Tibial artery (tissue), 4 donors: ENCODE measurements at regions not wholly inside any gene's neighbourhood (a gene's known extent, or its start where the extent isn't known, plus 50 kb on each side); places are given as distances from the start of the nearest gene placed in this dataset.
"Not testable (repeated sequence)": the region's sequence is repeated elsewhere in the genome, so short reads cannot be mapped to it uniquely, and the experiment has no call there.

ENCODE experiments used
- DNase-seq, 2 donors: peaks; one replicate each; pipeline ENCODE4 v3.0.0-alpha.2; 2019
- H3K27ac ChIP-seq, 2 donors: fragments of 200-600 bp; sonication (generic) in 1 of 2; 1 replicate in 1 of 2; 2 replicates in 1 of 2; pipeline ENCODE4 v1.5.1; 2018 to 2019; ENCODE audit warnings: mild to moderate bottlenecking in 1 of 2
- H3K27me3 ChIP-seq, 2 donors: fragments of 200-600 bp; sonication (generic) in 1 of 2; one replicate each; pipeline versions ENCODE4 v1.5.1 to v1.6.0; 2016 to 2019
- H3K36me3 ChIP-seq, 3 donors: fragments of 200-600 bp; sonication (generic) in 2 of 3; one replicate each; pipeline ENCODE4 v1.5.1; 2016 to 2019; ENCODE audit warnings: mild to moderate bottlenecking in 2 of 3
- H3K4me1 ChIP-seq, 4 donors: fragments of 200-600 bp; sonication (generic) in 2 of 4; 1 replicate in 3 of 4; 2 replicates in 1 of 4; pipeline ENCODE4 v1.5.1; 2016 to 2019
- H3K4me3 ChIP-seq, 2 donors: fragments of 200-600 bp; sonication (generic) in 1 of 2; 1 replicate in 1 of 2; 2 replicates in 1 of 2; pipeline ENCODE4 v1.5.1; 2018 to 2019; ENCODE audit warnings: mild to moderate bottlenecking in 2 of 2
- H3K9me3 ChIP-seq, 3 donors: fragments of 200-600 bp; sonication (generic) in 1 of 3; one replicate each; pipeline ENCODE4 v1.5.1; 2016 to 2019
- intact Hi-C: fragments of 100-400 bp; cut with DNase I; formaldehyde crosslinking; loops from one replicate; pipeline ENCODE4 v1.15.0; 2023; ENCODE audit warnings: low total_unique reads
- TF ChIP-seq, protein P1 (sequence below), 2 experiments: fragments of 200-600 bp in 1 of 2; fragments of 450-650 bp in 1 of 2; IDR thresholded peaks; one replicate each; pipeline ENCODE4 v1.5.1; 2017 to 2019; ENCODE audit warnings: antibody characterized with exemption in 2 of 2, mild to moderate bottlenecking in 1 of 2, moderate library complexity in 1 of 2

DNA sequence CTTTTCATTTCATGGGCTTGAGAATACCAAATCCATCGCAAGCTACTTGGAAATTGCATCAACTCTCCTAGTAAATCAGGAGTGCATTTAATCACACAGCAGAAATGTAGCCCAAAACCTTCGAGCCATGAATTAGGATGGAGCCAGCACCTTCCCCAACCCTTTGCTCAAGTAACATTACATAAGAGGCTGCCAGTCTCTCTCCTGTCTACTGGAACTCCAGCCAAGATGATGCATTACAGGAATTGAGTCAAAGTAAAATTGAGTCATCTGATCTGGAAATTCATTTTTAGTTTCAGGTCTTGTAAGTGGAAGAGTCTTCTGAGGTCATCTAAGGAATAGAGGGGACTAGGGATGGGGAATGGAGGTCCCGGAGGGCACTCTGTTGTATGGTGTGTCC lies 69.7 kb upstream of the FHIP2A start:
- H3K36me3 ChIP-seq = no peaks in the 10 kb centered on the region
- H3K9me3 ChIP-seq = no peaks in the 10 kb centered on the region
- H3K27ac ChIP-seq = no peak overlapping the region
- TF ChIP-seq, protein P1, sequence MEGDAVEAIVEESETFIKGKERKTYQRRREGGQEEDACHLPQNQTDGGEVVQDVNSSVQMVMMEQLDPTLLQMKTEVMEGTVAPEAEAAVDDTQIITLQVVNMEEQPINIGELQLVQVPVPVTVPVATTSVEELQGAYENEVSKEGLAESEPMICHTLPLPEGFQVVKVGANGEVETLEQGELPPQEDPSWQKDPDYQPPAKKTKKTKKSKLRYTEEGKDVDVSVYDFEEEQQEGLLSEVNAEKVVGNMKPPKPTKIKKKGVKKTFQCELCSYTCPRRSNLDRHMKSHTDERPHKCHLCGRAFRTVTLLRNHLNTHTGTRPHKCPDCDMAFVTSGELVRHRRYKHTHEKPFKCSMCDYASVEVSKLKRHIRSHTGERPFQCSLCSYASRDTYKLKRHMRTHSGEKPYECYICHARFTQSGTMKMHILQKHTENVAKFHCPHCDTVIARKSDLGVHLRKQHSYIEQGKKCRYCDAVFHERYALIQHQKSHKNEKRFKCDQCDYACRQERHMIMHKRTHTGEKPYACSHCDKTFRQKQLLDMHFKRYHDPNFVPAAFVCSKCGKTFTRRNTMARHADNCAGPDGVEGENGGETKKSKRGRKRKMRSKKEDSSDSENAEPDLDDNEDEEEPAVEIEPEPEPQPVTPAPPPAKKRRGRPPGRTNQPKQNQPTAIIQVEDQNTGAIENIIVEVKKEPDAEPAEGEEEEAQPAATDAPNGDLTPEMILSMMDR (IDR thresholded peaks at IDR 0.05) = no peak
- DNase-seq = no peak
- H3K4me3 ChIP-seq = no peak overlapping the region
- peaks cover 0 to 3% (median 1%) of the 10 kb centered on the region in 4 donors for H3K4me1 ChIP-seq
- intact Hi-C loops = no loop called here
- no peaks in the 10 kb centered on the region for H3K27me3 ChIP-seq

DNA sequence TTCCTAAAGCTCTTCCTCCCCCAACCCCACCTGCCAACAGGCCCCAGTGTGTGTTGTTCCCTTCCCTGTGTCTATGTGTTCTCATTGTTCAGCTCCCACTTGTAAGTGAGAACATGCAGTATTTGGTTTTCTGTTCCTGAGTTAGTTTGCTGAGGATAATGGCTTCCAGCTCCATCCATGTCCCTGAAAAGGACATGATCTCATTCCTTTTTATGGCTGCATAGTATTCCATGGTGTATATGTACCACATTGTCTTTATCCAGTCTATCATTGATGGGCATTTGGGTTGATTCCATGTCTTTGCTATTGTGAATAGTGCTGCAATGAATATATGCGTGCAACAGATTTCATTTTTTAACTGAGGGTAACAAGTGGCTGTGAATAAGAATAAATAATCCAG lies 69.0 kb upstream of the FHIP2A start:
- H3K27me3 ChIP-seq, H3K27ac ChIP-seq, DNase-seq, H3K36me3 ChIP-seq, H3K4me1 ChIP-seq, H3K4me3 ChIP-seq, H3K9me3 ChIP-seq, intact Hi-C loops: not testable (repeated sequence)

DNA sequence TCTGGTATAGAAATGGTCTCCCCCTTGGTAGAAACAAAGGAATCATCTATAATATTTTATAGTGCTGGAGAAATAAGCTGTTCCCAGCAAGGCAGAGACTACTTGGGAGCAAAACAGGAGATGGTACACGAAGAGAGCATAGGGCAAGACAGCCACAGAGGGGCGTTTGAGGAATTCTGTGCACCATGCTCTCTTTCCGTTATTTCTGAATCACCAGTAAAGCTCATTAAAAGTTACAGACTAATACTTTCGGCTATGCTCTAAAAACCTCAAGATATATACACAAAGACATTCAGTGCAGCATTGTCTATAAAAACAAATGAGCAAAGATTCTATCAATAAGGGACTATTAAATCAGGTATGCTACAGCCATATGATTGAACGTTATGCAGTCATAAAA lies 68.5 kb upstream of the FHIP2A start:
- intact Hi-C loops = no loop called here
- TF ChIP-seq, protein P1 (IDR thresholded peaks at IDR 0.05) = no peak
- H3K36me3 ChIP-seq = no peaks in the 10 kb centered on the region
- peaks cover 0 to 3% (median 1%) of the 10 kb centered on the region in 4 donors for H3K4me1 ChIP-seq
- H3K27ac ChIP-seq = no peak overlapping the region
- H3K4me3 ChIP-seq = no peak overlapping the region
- no peaks in the 10 kb centered on the region for H3K27me3 ChIP-seq
- H3K9me3 ChIP-seq = no peaks in the 10 kb centered on the region
- no peak for DNase-seq

DNA sequence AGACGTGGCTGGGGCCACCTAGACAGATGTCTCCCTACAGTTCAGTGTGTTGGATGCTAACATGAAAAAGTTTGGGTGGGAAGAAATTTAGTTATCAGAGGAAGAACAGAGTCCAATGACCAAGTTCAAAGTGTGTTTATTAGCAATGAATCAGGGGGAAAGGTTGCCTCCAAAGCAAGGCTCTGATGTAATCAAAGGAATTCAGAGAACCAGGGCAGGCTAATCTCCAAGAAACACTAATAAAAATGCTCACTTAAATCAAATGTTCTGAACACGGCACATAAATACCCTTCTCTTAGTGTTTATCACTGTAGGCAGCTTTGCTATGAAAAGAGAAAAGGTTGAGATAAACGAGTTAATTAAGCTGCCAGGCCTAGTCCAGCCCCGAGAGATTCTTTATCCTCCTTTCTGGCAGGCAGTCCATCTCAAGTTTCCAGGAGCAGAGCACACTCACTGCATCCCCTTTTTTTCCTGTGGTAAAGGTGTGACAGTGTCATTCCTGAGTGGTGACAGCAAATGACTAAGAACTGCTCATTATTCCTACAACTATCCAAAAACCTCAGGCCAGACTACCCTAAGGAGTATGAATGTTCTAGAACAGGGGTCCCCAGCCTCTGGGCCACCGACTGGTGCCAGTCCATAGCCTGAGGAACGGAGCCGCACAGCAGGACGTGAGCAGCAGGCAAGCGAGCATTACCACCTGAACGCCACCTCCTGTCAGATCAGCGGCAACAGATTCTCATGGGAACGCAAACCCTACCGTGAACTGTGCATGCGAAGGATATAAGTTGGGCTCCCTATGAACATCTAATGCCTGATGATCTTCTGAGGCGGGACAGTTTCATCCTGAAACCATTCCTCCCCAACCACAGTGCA lies 66.9 kb upstream of the FHIP2A start:
- H3K27me3 ChIP-seq = no peaks in the 10 kb centered on the region
- TF ChIP-seq, protein P1 (IDR thresholded peaks at IDR 0.05) = no peak
- H3K27ac ChIP-seq = no peak overlapping the region
- intact Hi-C loops = no loop called here
- H3K4me1 ChIP-seq = peaks cover 0 to 3% (median 1%) of the 10 kb centered on the region in 4 donors
- no peak overlapping the region for H3K4me3 ChIP-seq
- DNase-seq = no peak
- no peaks in the 10 kb centered on the region for H3K9me3 ChIP-seq
- no peaks in the 10 kb centered on the region for H3K36me3 ChIP-seq

DNA sequence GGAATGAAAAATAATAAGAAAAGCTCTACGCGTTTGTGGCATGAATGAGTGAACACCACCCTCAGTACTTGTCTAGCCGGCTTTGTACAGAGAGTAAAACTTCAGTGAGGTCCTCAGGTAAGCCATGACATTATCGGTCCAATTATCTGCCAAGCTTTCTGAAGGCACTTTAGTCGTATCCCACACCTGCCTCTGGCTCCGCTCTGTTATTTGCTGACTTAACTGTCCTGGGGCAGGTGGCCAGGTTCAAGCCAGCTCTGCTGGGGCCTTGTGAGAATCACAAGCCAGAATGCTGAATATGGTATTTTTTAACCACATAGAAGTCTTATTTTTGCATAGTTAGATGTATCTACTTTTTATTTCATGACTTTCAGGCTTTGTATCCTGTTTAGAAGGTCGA lies 66.0 kb upstream of the FHIP2A start:
- Histone ChIP-seq H3K36me3 (no peaks in the 10 kb centered on the region), H3K27me3 (no peaks in the 10 kb centered on the region), H3K9me3 (no peaks in the 10 kb centered on the region), H3K4me1 (peaks cover 0 to 3% (median 1%) of the 10 kb centered on the region in 4 donors), H3K4me3 (no peak overlapping the region), H3K27ac (no peak overlapping the region)
- intact Hi-C loops = no loop called here
- TF ChIP-seq, protein P1 (IDR thresholded peaks at IDR 0.05) = no peak
- no peak for DNase-seq

DNA sequence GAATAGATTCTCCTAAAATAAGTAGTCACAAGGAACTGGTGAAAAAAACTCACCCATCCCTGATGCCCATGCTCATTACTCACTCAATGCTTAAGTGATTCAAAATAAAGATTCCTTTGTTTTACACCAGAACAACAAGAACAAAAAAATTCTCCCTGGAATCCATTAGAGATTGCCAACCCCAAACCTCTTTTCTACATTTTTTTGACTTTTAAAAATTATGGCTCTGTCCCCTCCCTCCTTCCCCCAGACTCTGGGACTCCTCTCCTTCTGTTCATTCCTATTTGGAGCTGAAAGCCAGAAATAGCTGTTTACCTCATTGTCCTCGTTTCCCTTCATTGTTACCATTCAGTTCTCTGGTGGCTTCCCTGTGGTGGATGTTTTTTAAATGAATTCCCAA lies 63.2 kb upstream of the FHIP2A start:
- no peaks in the 10 kb centered on the region for H3K36me3 ChIP-seq
- H3K4me1 ChIP-seq = peaks cover 0 to 3% (median 1%) of the 10 kb centered on the region in 4 donors
- H3K27me3 ChIP-seq = no peaks in the 10 kb centered on the region
- no peak overlapping the region for H3K4me3 ChIP-seq
- no peaks in the 10 kb centered on the region for H3K9me3 ChIP-seq
- no peak overlapping the region for H3K27ac ChIP-seq
- no peak for DNase-seq
- TF ChIP-seq, protein P1 (IDR thresholded peaks at IDR 0.05) = no peak
- intact Hi-C loops = no loop called here
